ENCODE measurements at regions not wholly inside any gene's neighbourhood (a gene's known extent, or its start where the extent isn't known, plus 50 kb on each side); places are given as distances from the start of the nearest gene placed in this dataset.
A peak's percentile ranks its signal among the peaks of the same experiment; 100 is the strongest.

- Mint-ChIP-seq H3K27me3 (ENCODE audit: unreplicated experiment) (no peaks in the 10 kb centered on the region), H3K9me3 (ENCODE audit: low read depth, unreplicated experiment) (no peaks in the 10 kb centered on the region), H3K4me3 (ENCODE audit: low read depth, unreplicated experiment) (peak overlapping the region; percentile 28), H3K36me3 (ENCODE audit: insufficient read depth, unreplicated experiment) (peaks cover 4% of the 10 kb centered on the region), H3K27ac (ENCODE audit: unreplicated experiment) (peak overlapping the region; percentile 82), H3K4me1 (ENCODE audit: low read depth, unreplicated experiment) (peaks cover 61% of the 10 kb centered on the region)
- CTCF ChIA-PET: interaction anchor here (0.9 kb wide), 1 partner anchor 116 kb away, joined by 3 read pairs; no protein-coding TSS in a partner anchor
- peak; percentile 74 for DNase-seq
- no peak for TF ChIP-seq CTCF (IDR thresholded peaks at IDR 0.05; ENCODE audit: unreplicated experiment)
- intact Hi-C loops (cut with micrococcal nuclease; ENCODE audit: unreplicated experiment): loop anchor here (5.0 to 10.0 kb wide), 2 partner anchors 156 to 508 kb away; no protein-coding TSS in a partner anchor
- no TSS peak for BruUV-seq (replicated peaks)
Observed at GRCh38 chr3:177816667-177817208, 619.5 kb upstream of the TBL1XR1 start.

- Mint-ChIP-seq H3K4me3 (ENCODE audit: low read depth, unreplicated experiment) (no peak overlapping the region), H3K27me3 (ENCODE audit: unreplicated experiment) (no peaks in the 10 kb centered on the region), H3K4me1 (ENCODE audit: low read depth, unreplicated experiment) (peaks cover 70% of the 10 kb centered on the region), H3K36me3 (ENCODE audit: insufficient read depth, unreplicated experiment) (peaks cover 4% of the 10 kb centered on the region), H3K9me3 (ENCODE audit: low read depth, unreplicated experiment) (no peaks in the 10 kb centered on the region), H3K27ac (ENCODE audit: unreplicated experiment) (no peak overlapping the region)
- TF ChIP-seq CTCF (IDR thresholded peaks at IDR 0.05; ENCODE audit: unreplicated experiment): no peak
- BruUV-seq (replicated peaks): no TSS peak
- DNase-seq: no peak
- intact Hi-C loops (cut with micrococcal nuclease; ENCODE audit: unreplicated experiment): loop anchor here (5.0 to 10.0 kb wide), 2 partner anchors 155 to 507 kb away; no protein-coding TSS in a partner anchor
- CTCF ChIA-PET: no interaction called here
Observed at GRCh38 chr3:177817751-177818150, 620.5 kb upstream of the TBL1XR1 start.

- DNase-seq: no peak
- Mint-ChIP-seq H3K27ac (ENCODE audit: unreplicated experiment) (no peak overlapping the region), H3K9me3 (ENCODE audit: low read depth, unreplicated experiment) (no peaks in the 10 kb centered on the region), H3K36me3 (ENCODE audit: insufficient read depth, unreplicated experiment) (peaks cover 4% of the 10 kb centered on the region), H3K4me1 (ENCODE audit: low read depth, unreplicated experiment) (peaks cover 70% of the 10 kb centered on the region), H3K27me3 (ENCODE audit: unreplicated experiment) (no peaks in the 10 kb centered on the region), H3K4me3 (ENCODE audit: low read depth, unreplicated experiment) (no peak overlapping the region)
- TF ChIP-seq CTCF (IDR thresholded peaks at IDR 0.05; ENCODE audit: unreplicated experiment): no peak
- intact Hi-C loops (cut with micrococcal nuclease; ENCODE audit: unreplicated experiment): loop anchor here (5.0 to 10.0 kb wide), 2 partner anchors 154 to 506 kb away; no protein-coding TSS in a partner anchor
- CTCF ChIA-PET: no interaction called here
- BruUV-seq (replicated peaks): no TSS peak
Observed at GRCh38 chr3:177818712-177819240, 621.5 kb upstream of the TBL1XR1 start.

GRCh38 chr3:177820683-177821316 lies 623.5 kb upstream of the TBL1XR1 start:
- Mint-ChIP-seq H3K27me3 (ENCODE audit: unreplicated experiment) (no peaks in the 10 kb centered on the region), H3K4me3 (ENCODE audit: low read depth, unreplicated experiment) (no peak overlapping the region), H3K36me3 (ENCODE audit: insufficient read depth, unreplicated experiment) (peaks cover 4% of the 10 kb centered on the region), H3K27ac (ENCODE audit: unreplicated experiment) (no peak overlapping the region), H3K9me3 (ENCODE audit: low read depth, unreplicated experiment) (no peaks in the 10 kb centered on the region), H3K4me1 (ENCODE audit: low read depth, unreplicated experiment) (peaks cover 72% of the 10 kb centered on the region)
- no peak for TF ChIP-seq CTCF (IDR thresholded peaks at IDR 0.05; ENCODE audit: unreplicated experiment)
- CTCF ChIA-PET: no interaction called here
- BruUV-seq (replicated peaks): no TSS peak
- intact Hi-C loops (cut with micrococcal nuclease; ENCODE audit: unreplicated experiment): loop anchor here (5.0 kb wide), 1 partner anchor 693 kb away; no protein-coding TSS in a partner anchor
- no peak for DNase-seq

Data from Calu3 (cell line).